WTC11 (cell line): ENCODE measurements at regions not wholly inside any gene's neighbourhood (a gene's known extent, or its start where the extent isn't known, plus 50 kb on each side); places are given as distances from the start of the nearest gene placed in this dataset.

Experiments
- ATF1 ChIP-seq: sonication (generic); formaldehyde crosslinking; IDR thresholded peaks from 2 replicates; pipeline ENCODE4 v1.8.1; 2023; ENCODE audit warnings: mild to moderate bottlenecking, moderate library complexity, missing genetic modification reagents
- CREM ChIP-seq: sonication (generic); formaldehyde crosslinking; IDR thresholded peaks from 2 replicates; pipeline ENCODE4 v1.8.1; 2022; ENCODE audit warnings: mild to moderate bottlenecking, missing genetic modification reagents, moderate library complexity
- CTCF ChIP-seq: fragments of 200-600 bp; IDR thresholded peaks from 2 replicates; pipeline ENCODE4 v1.8.0; 2022; ENCODE audit warnings: antibody characterized with exemption
- FOXP4 ChIP-seq: sonication (generic); formaldehyde crosslinking; IDR thresholded peaks from 2 replicates; pipeline ENCODE4 v1.8.0; 2022; ENCODE audit warnings: mild to moderate bottlenecking, missing genetic modification reagents
- KAT7 ChIP-seq: sonication (generic); formaldehyde crosslinking; IDR thresholded peaks from 2 replicates; pipeline ENCODE4 v1.8.1; 2023; ENCODE audit warnings: missing genetic modification reagents, mild to moderate bottlenecking, borderline replicate concordance
- MXD4 ChIP-seq: fragments of 250-450 bp; sonication (Bioruptor Pico); IDR thresholded peaks from 2 replicates; pipeline ENCODE4 v1.8.0; 2021; ENCODE audit warnings: mild to moderate bottlenecking, moderate library complexity, borderline replicate concordance
- NR2C2 ChIP-seq: sonication (generic); formaldehyde crosslinking; IDR thresholded peaks from 2 replicates; pipeline ENCODE4 v1.8.0; 2022; ENCODE audit warnings: mild to moderate bottlenecking, missing genetic modification reagents
- STAT6 ChIP-seq: sonication (generic); formaldehyde crosslinking; conservative IDR thresholded peaks from 2 replicates; pipeline ENCODE4 v1.8.1; 2023; ENCODE audit warnings: mild to moderate bottlenecking, low read depth, missing genetic modification reagents, moderate library complexity

GRCh38 chr10:11687779-11688447 is 54.3 kb upstream of the ECHDC3 start:
- TF ChIP-seq STAT6 (no peak), KAT7 (CRISPR knock-in tag) (no peak), CTCF (no peak), MXD4 (CRISPR knock-in tag) (no peak), CREM (no peak), ATF1 (CRISPR knock-in tag) (no peak), FOXP4 (CRISPR knock-in tag) (no peak), NR2C2 (CRISPR knock-in tag) (no peak)
